Mesothelial cell of epicardium (in vitro differentiated cells): ENCODE measurements at regions not wholly inside any gene's neighbourhood (a gene's known extent, or its start where the extent isn't known, plus 50 kb on each side); places are given as distances from the start of the nearest gene placed in this dataset.

Experiments
- DNase-seq, 2 experiments: peaks; one replicate each; pipeline ENCODE4 v3.0.0; 2021; ENCODE audit warnings: low spot score in 2 of 2; ENCODE audit not compliant: unreplicated experiment in 2 of 2
- H3K27ac Mint-ChIP-seq: 2 replicates; pipeline ENCODE4 v1.8.0; 2021; ENCODE audit warnings: mixed read lengths
- H3K27me3 Mint-ChIP-seq: 2 replicates; pipeline ENCODE4 v1.8.0; 2021; ENCODE audit warnings: low read depth, mixed read lengths
- H3K36me3 Mint-ChIP-seq: 2 replicates; pipeline ENCODE4 v1.8.0; 2021; ENCODE audit warnings: mixed read lengths
- H3K4me1 Mint-ChIP-seq: 2 replicates; pipeline ENCODE4 v1.8.0; 2021; ENCODE audit warnings: mixed read lengths
- H3K4me3 Mint-ChIP-seq: 2 replicates; pipeline ENCODE4 v1.8.0; 2021; ENCODE audit warnings: mild to moderate bottlenecking, moderate library complexity, mixed read lengths
- H3K9me3 Mint-ChIP-seq: 2 replicates; pipeline ENCODE4 v1.8.0; 2021; ENCODE audit warnings: mixed read lengths
- TF ChIP-seq, protein P1 (sequence below): fragments of 200-600 bp; sonication (generic); IDR thresholded peaks from one replicate; pipeline ENCODE4 v1.5.0; 2021; ENCODE audit warnings: antibody characterized with exemption; ENCODE audit not compliant: unreplicated experiment

- Mint-ChIP-seq H3K9me3 (peaks cover 11% of the 10 kb centered on the region), H3K4me1 (no peaks in the 10 kb centered on the region), H3K27me3 (no peaks in the 10 kb centered on the region), H3K36me3 (no peaks in the 10 kb centered on the region), H3K27ac (no peak overlapping the region), H3K4me3 (no peak overlapping the region)
- no peak for DNase-seq
- TF ChIP-seq, protein P1, sequence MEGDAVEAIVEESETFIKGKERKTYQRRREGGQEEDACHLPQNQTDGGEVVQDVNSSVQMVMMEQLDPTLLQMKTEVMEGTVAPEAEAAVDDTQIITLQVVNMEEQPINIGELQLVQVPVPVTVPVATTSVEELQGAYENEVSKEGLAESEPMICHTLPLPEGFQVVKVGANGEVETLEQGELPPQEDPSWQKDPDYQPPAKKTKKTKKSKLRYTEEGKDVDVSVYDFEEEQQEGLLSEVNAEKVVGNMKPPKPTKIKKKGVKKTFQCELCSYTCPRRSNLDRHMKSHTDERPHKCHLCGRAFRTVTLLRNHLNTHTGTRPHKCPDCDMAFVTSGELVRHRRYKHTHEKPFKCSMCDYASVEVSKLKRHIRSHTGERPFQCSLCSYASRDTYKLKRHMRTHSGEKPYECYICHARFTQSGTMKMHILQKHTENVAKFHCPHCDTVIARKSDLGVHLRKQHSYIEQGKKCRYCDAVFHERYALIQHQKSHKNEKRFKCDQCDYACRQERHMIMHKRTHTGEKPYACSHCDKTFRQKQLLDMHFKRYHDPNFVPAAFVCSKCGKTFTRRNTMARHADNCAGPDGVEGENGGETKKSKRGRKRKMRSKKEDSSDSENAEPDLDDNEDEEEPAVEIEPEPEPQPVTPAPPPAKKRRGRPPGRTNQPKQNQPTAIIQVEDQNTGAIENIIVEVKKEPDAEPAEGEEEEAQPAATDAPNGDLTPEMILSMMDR: no peak
Measured at GRCh38 chr11:97815667-97816066, 1205.1 kb upstream of the CNTN5 start.

DNA sequence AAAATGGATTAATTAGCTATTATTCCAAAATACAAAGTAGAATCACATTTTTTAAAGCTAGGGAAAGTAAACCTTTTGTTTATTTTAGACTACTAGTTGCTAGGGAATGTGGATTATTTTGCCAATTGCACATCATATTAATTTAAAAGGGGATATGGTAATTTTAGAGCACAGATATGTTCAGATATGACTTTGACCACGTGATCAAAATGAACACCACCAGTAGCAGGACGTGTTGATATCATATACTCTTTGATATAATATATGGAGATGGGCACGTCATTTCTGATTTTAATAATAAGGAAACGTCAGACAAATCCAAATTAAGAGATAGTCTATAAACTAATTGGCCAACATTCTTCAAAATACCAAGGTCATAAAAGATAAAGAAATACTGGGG, 1188.3 kb upstream of the CNTN5 start:
- no peak overlapping the region for H3K27ac Mint-ChIP-seq
- no peaks in the 10 kb centered on the region for H3K4me1 Mint-ChIP-seq
- TF ChIP-seq, protein P1: no peak
- DNase-seq: no peak
- no peaks in the 10 kb centered on the region for H3K36me3 Mint-ChIP-seq
- H3K4me3 Mint-ChIP-seq: no peak overlapping the region
- H3K9me3 Mint-ChIP-seq: peaks cover 4% of the 10 kb centered on the region
- no peaks in the 10 kb centered on the region for H3K27me3 Mint-ChIP-seq

DNA sequence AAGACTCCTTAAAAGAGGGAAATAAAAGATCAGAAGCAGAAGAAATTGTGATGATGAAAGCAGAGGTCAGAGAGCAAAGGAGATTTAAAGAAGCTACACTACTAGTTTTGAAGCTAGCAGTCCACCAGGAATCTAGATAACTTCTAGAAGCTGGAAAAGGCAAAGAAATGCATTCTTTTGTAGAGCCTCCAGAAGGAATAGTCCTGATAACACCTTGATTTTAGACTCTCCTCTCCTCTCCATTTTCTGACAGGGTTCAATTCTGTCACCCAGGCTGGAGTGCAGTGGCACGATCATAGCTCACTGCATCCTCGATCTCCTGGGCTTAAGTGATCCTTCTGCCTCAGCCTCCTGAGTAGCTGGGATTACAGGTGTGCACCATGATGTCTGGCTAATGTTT, 1187.3 kb upstream of the CNTN5 start:
- Mint-ChIP-seq H3K27me3 (no peaks in the 10 kb centered on the region), H3K9me3 (peaks cover 4% of the 10 kb centered on the region), H3K27ac (no peak overlapping the region), H3K4me3 (no peak overlapping the region), H3K4me1 (no peaks in the 10 kb centered on the region), H3K36me3 (no peaks in the 10 kb centered on the region)
- DNase-seq: no peak
- TF ChIP-seq, protein P1: no peak

DNA sequence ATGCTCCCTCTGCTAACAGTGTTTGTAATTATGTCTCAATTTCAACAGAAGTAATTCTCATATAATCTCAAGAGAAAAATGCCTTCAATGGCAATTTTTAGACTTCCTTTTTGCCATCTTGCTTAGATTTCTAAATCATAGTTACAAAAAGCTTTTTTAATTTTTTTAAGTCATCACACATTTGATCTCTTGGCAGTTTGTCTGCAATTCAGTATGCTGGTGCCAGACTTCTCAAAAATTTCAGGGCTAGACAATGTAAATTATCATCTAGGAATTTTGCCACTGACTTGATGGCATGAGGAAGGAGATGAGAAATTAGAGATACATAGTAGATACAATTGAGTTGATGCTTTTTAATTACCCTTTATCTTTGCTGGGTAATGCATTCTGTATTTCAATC, 1176.7 kb upstream of the CNTN5 start:
- Mint-ChIP-seq H3K4me1 (peaks cover 3% of the 10 kb centered on the region), H3K4me3 (no peak overlapping the region), H3K9me3 (peaks cover 28% of the 10 kb centered on the region), H3K27ac (no peak overlapping the region), H3K36me3 (peaks cover 5% of the 10 kb centered on the region), H3K27me3 (no peaks in the 10 kb centered on the region)
- no peak for DNase-seq
- TF ChIP-seq, protein P1: no peak

GRCh38 chr11:97847730-97848129, 1173.0 kb upstream of the CNTN5 start:
- no peak for DNase-seq
- Mint-ChIP-seq H3K27ac (no peak overlapping the region), H3K27me3 (no peaks in the 10 kb centered on the region), H3K9me3 (peaks cover 3% of the 10 kb centered on the region), H3K4me1 (peaks cover 3% of the 10 kb centered on the region), H3K36me3 (no peaks in the 10 kb centered on the region), H3K4me3 (no peak overlapping the region)
- TF ChIP-seq, protein P1: no peak

DNA sequence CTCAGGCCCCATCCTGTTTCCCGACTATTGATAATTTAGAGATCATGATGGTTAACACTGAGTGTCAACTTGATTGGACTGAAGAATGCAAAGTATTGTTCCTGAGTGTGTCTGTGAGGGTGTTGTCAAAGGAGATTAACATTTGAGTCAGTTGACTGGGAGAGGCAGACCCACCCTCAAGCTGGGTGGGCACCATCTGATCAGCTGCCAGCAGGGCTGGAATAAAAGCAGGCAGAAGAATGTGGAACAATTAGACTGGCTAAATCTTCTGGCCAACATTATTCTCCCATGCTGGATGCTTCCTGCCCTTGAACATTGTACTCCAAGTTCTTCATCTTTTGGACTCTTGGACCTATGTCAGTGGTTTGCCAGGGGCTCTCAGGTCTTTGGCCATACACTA, 1170.0 kb upstream of the CNTN5 start:
- Mint-ChIP-seq H3K4me1 (no peaks in the 10 kb centered on the region), H3K36me3 (no peaks in the 10 kb centered on the region), H3K27ac (no peak overlapping the region), H3K9me3 (peaks cover 3% of the 10 kb centered on the region), H3K27me3 (no peaks in the 10 kb centered on the region), H3K4me3 (no peak overlapping the region)
- DNase-seq: no peak
- TF ChIP-seq, protein P1: no peak
